HG02943 (cell line): ENCODE measurements at regions not wholly inside any gene's neighbourhood (a gene's known extent, or its start where the extent isn't known, plus 50 kb on each side); places are given as distances from the start of the nearest gene placed in this dataset.

Experiments
- ATAC-seq: cut with Tn5 transposase; IDR thresholded peaks from one replicate; pipeline ENCODE4 v1.9.1; 2021; ENCODE audit warnings: mild to moderate bottlenecking, low read depth, moderate library complexity; ENCODE audit not compliant: unreplicated experiment

- no peak for ATAC-seq
These were observed 670.9 kb upstream of the NR5A2 start for GRCh38 chr1:199356561-199356960.

GRCh38 chr1:199357599-199357998, 669.9 kb upstream of the NR5A2 start:
- ATAC-seq: no peak

GRCh38 chr1:199362996-199363395, 664.5 kb upstream of the NR5A2 start:
- no peak for ATAC-seq

GRCh38 chr1:199373139-199373538, 654.4 kb upstream of the NR5A2 start:
- no peak for ATAC-seq

GRCh38 chr1:199377211-199377610, 650.3 kb upstream of the NR5A2 start:
- no peak for ATAC-seq

- no peak for ATAC-seq
These were observed 643.7 kb upstream of the NR5A2 start for GRCh38 chr1:199383793-199384192.

GRCh38 chr1:199394856-199395255, 632.7 kb upstream of the NR5A2 start:
- no peak for ATAC-seq

- ATAC-seq: no peak
These were observed 631.1 kb upstream of the NR5A2 start for GRCh38 chr1:199396456-199396855.

GRCh38 chr1:199399996-199400724, 627.4 kb upstream of the NR5A2 start:
- ATAC-seq: no peak

- ATAC-seq: no peak
These were observed 623.9 kb upstream of the NR5A2 start for GRCh38 chr1:199403531-199404116.

GRCh38 chr1:199404191-199404590, 623.3 kb upstream of the NR5A2 start:
- ATAC-seq: no peak

- ATAC-seq: no peak
These were observed 622.5 kb upstream of the NR5A2 start for GRCh38 chr1:199404976-199405375.

GRCh38 chr1:199405634-199406196, 621.8 kb upstream of the NR5A2 start:
- no peak for ATAC-seq

GRCh38 chr1:199410462-199410861, 617.0 kb upstream of the NR5A2 start:
- ATAC-seq: no peak

- no peak for ATAC-seq
These were observed 616.0 kb upstream of the NR5A2 start for GRCh38 chr1:199411506-199411905.

- ATAC-seq: no peak
These were observed 605.3 kb upstream of the NR5A2 start for GRCh38 chr1:199422206-199422605.

- no peak for ATAC-seq
These were observed 579.6 kb upstream of the NR5A2 start for GRCh38 chr1:199447906-199448305.

GRCh38 chr1:199448646-199449045, 578.9 kb upstream of the NR5A2 start:
- ATAC-seq: no peak

- ATAC-seq: no peak
These were observed 578.3 kb upstream of the NR5A2 start for GRCh38 chr1:199449221-199449620.

- no peak for ATAC-seq
These were observed 577.8 kb upstream of the NR5A2 start for GRCh38 chr1:199449681-199450080.

GRCh38 chr1:199452627-199453026, 574.9 kb upstream of the NR5A2 start:
- no peak for ATAC-seq

- no peak for ATAC-seq
These were observed 573.8 kb upstream of the NR5A2 start for GRCh38 chr1:199453723-199454122.
